Adrenal gland (tissue), 9 donors: ENCODE measurements at regions not wholly inside any gene's neighbourhood (a gene's known extent, or its start where the extent isn't known, plus 50 kb on each side); places are given as distances from the start of the nearest gene placed in this dataset.

Experiments used
- DNase-seq, 7 donors: peaks; one replicate each; pipeline ENCODE4 v3.0.0-alpha.2; 2019 to 2020
- H3K27ac ChIP-seq, 5 donors: fragments of 200-600 bp; sonication (generic) in 4 of 5; 1 replicate in 3 of 5; 2 replicates in 2 of 5; pipeline versions ENCODE4 v1.5.1 to v1.8.0; 2016 to 2020; ENCODE audit warnings: mild to moderate bottlenecking in 1 of 5
- H3K27me3 ChIP-seq: fragments of 200-600 bp; 2 replicates; pipeline ENCODE4 v1.8.0; 2021
- H3K36me3 ChIP-seq, 2 donors: fragments of 200-600 bp; replicated peaks in 1 of 2; 1 replicate in 1 of 2; 2 replicates in 1 of 2; pipeline versions ENCODE4 v1.5.1 to v1.8.0; 2018 to 2022
- H3K4me1 ChIP-seq, 2 donors: fragments of 200-600 bp; replicated peaks in 1 of 2; 1 replicate in 1 of 2; 2 replicates in 1 of 2; pipeline versions ENCODE4 v1.5.1 to v1.8.0; 2018 to 2021
- H3K4me3 ChIP-seq, 4 donors: fragments of 200-600 bp; sonication (generic) in 3 of 4; one replicate each; pipeline ENCODE4 v1.5.1; 2016 to 2018
- H3K9me3 ChIP-seq, 3 donors: fragments of 200-600 bp; sonication (generic) in 1 of 3; replicated peaks in 1 of 3; 1 replicate in 2 of 3; 2 replicates in 1 of 3; pipeline versions ENCODE4 v1.5.1 to v1.8.0; 2016 to 2021
- CTCF ChIP-seq, 6 experiments: fragments of 450-650 bp in 4 of 6; fragments of 200-600 bp in 2 of 6; sonication (generic) in 1 of 6; IDR thresholded peaks; 1 replicate in 5 of 6; 2 replicates in 1 of 6; pipeline versions ENCODE4 v1.5.1 to v1.8.0; 2016 to 2021; ENCODE audit warnings: antibody characterized with exemption in 6 of 6, mild to moderate bottlenecking in 2 of 6, moderate library complexity in 1 of 6
- POLR2A ChIP-seq, 2 donors: fragments of 450-650 bp; IDR thresholded peaks; one replicate each; pipeline ENCODE4 v1.6.1; 2017; ENCODE audit warnings: antibody characterized with exemption in 2 of 2, mild to moderate bottlenecking in 2 of 2, moderate library complexity in 1 of 2
- WGBS, 4 donors: extraction: QIAGEN DNeasy Blood & Tissue Kit in 2 of 4; methylation state at CpG; one replicate each; pipeline versions ENCODE4 v1.1.5 to v1.1.7; 2013 to 2017; 5-methylcytosine and 5-hydroxymethylcytosine counted together
- intact Hi-C, 2 donors: fragments of 100-400 bp; cut with DNase I; formaldehyde crosslinking; loops; one replicate each; pipeline versions ENCODE4 v1.14.1 to v1.15.0; 2022 to 2023
- donor health status: healthy with polysubstance abuse.
- donor health status: Bipolar disorder and iron deficiency.
- donor health status: DM: yes; HTN: yes; CAD: no.
- donor health status: DM: no; HTN: no; CAD: no.
- donor health status: DM: no; HTN: no; CAD: no.

DNA sequence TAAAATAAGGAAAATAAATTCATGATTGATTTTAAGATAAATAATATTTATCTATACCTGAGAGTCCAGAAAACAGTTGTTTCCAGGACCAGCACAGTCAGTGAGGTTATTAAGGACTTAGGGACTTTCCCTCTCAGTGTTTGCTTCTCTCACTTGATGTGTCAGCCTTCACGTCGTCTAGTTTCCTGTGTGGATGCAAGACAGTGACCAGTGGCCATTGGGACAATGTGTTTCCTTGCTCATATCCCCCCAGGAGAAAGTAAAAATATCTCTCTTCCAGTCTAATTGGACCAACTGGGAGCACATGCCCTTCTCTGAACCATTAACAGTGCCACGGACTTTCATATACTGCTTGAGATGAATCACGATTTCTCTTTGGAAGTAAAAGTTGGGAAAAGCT is 157.8 kb upstream of the CTNNB1 start:
- H3K9me3 ChIP-seq, result no peaks in the 10 kb centered on the region
- intact Hi-C loops, result no loop called here
- H3K27me3 ChIP-seq, result no peaks in the 10 kb centered on the region
- H3K27ac ChIP-seq, result no peak overlapping the region
- 55 to 79% (median 66%) methylated on average over 4 of the region's 4 CpGs for WGBS, 4 donors
- no peaks in the 10 kb centered on the region for H3K36me3 ChIP-seq
- no peak for TF ChIP-seq POLR2A (IDR thresholded peaks at IDR 0.05)
- TF ChIP-seq CTCF (IDR thresholded peaks at IDR 0.05), result no peak
- no peak for DNase-seq
- H3K4me3 ChIP-seq, result no peak overlapping the region
- H3K4me1 ChIP-seq, result no peaks in the 10 kb centered on the region

GRCh38 chr3:41041899-41042298 is 157.4 kb upstream of the CTNNB1 start:
- H3K27me3 ChIP-seq, result no peaks in the 10 kb centered on the region
- WGBS, 4 donors, result 50 to 82% (median 76%) methylated on average over 1 of the region's 1 CpG
- TF ChIP-seq CTCF (IDR thresholded peaks at IDR 0.05), result no peak
- TF ChIP-seq POLR2A (IDR thresholded peaks at IDR 0.05), result no peak
- no peak overlapping the region for H3K27ac ChIP-seq
- H3K4me1 ChIP-seq, result no peaks in the 10 kb centered on the region
- DNase-seq, result no peak
- H3K9me3 ChIP-seq, result no peaks in the 10 kb centered on the region
- no peak overlapping the region for H3K4me3 ChIP-seq
- H3K36me3 ChIP-seq, result no peaks in the 10 kb centered on the region
- intact Hi-C loops, result no loop called here

DNA sequence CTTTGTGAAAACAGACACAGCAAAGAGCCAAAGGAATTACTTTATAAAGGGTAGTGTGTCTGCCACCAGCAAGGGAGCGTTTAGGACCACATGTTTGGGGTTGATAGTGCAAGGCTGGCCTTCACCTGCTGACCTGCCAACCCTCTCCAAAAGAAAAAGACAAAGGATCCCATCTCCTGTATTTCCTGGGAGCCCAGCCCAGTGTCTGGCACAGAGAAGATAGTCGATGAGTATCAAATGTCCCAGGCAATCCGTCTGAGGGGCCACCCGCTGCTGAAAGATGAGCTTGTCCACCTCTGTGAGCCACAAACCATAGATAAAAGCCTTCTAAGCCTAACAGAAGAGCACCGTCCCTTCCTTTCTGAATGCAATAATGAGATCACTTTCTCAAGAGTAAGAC is 154.8 kb upstream of the CTNNB1 start:
- no peaks in the 10 kb centered on the region for H3K36me3 ChIP-seq
- TF ChIP-seq POLR2A (IDR thresholded peaks at IDR 0.05), result no peak
- no peak for TF ChIP-seq CTCF (IDR thresholded peaks at IDR 0.05)
- no peak overlapping the region for H3K27ac ChIP-seq
- H3K27me3 ChIP-seq, result no peaks in the 10 kb centered on the region
- intact Hi-C loops, result no loop called here
- WGBS, 4 donors, result 71 to 84% (median 73%) methylated on average over 5 of the region's 5 CpGs
- no peak overlapping the region for H3K4me3 ChIP-seq
- no peak for DNase-seq
- H3K9me3 ChIP-seq, result no peaks in the 10 kb centered on the region
- no peaks in the 10 kb centered on the region for H3K4me1 ChIP-seq

- 76 to 92% (median 90%) methylated on average over 4 of the region's 4 CpGs for WGBS, 4 donors
- Histone ChIP-seq H3K36me3 (no peaks in the 10 kb centered on the region), H3K4me3 (no peak overlapping the region), H3K9me3 (no peaks in the 10 kb centered on the region), H3K27ac (no peak overlapping the region), H3K27me3 (no peaks in the 10 kb centered on the region), H3K4me1 (no peaks in the 10 kb centered on the region)
- DNase-seq, result no peak
- TF ChIP-seq POLR2A (IDR thresholded peaks at IDR 0.05), result no peak
- no peak for TF ChIP-seq CTCF (IDR thresholded peaks at IDR 0.05)
- intact Hi-C loops, result no loop called here
Observed at GRCh38 chr3:41045491-41045890, 153.8 kb upstream of the CTNNB1 start.
